Naive B cell (primary cell): ENCODE measurements at regions not wholly inside any gene's neighbourhood (a gene's known extent, or its start where the extent isn't known, plus 50 kb on each side); places are given as distances from the start of the nearest gene placed in this dataset.

Source experiments
- ATAC-seq, 2 donors: fragments of 150-1000 bp; cut with Tn5 transposase; 2 replicates each; pipeline ENCODE4 v1.10.0; 2021; ENCODE audit warnings: low read depth in 2 of 2, mild to moderate bottlenecking in 2 of 2, moderate library complexity in 2 of 2
- DNase-seq: peaks from one replicate; pipeline ENCODE4 v3.0.0; 2022
- H3K27ac Mint-ChIP-seq, 6 donors: one replicate each; pipeline ENCODE4 v1.8.0; 2020 to 2022; ENCODE audit warnings: mild to moderate bottlenecking in 6 of 6, mixed read lengths in 6 of 6, moderate library complexity in 5 of 6, inconsistent platforms in 2 of 6
- H3K27me3 Mint-ChIP-seq, 3 donors: one replicate each; pipeline ENCODE4 v1.8.0; 2021 to 2022; ENCODE audit warnings: mixed read lengths in 3 of 3, mild to moderate bottlenecking in 1 of 3
- H3K36me3 Mint-ChIP-seq, 2 donors: one replicate each; pipeline ENCODE4 v1.8.0; 2020 to 2022; ENCODE audit warnings: mixed read lengths in 2 of 2, inconsistent platforms in 1 of 2, mild to moderate bottlenecking in 1 of 2
- H3K4me1 Mint-ChIP-seq, 3 donors: one replicate each; pipeline ENCODE4 v1.8.0; 2020 to 2022; ENCODE audit warnings: mixed read lengths in 3 of 3, inconsistent platforms in 1 of 3, mild to moderate bottlenecking in 1 of 3, moderate library complexity in 1 of 3
- H3K4me3 Mint-ChIP-seq, 8 donors: one replicate each; pipeline ENCODE4 v1.8.0; 2020 to 2022; ENCODE audit warnings: mild to moderate bottlenecking in 8 of 8, mixed read lengths in 8 of 8, moderate library complexity in 8 of 8, inconsistent platforms in 2 of 8
- H3K9me3 Mint-ChIP-seq, 7 donors: one replicate each; pipeline ENCODE4 v1.8.0; 2020 to 2022; ENCODE audit warnings: mixed read lengths in 7 of 7, mild to moderate bottlenecking in 5 of 7, inconsistent platforms in 2 of 7, moderate library complexity in 1 of 7

- no peak for DNase-seq
- H3K9me3 Mint-ChIP-seq: peaks cover 0 to 2% (median 0%) of the 10 kb centered on the region in 7 donors
- H3K4me1 Mint-ChIP-seq: no peaks in the 10 kb centered on the region
- no peak overlapping the region for H3K27ac Mint-ChIP-seq
- no peak overlapping the region for H3K4me3 Mint-ChIP-seq
- H3K27me3 Mint-ChIP-seq: no peaks in the 10 kb centered on the region
- no peak for ATAC-seq
- no peaks in the 10 kb centered on the region for H3K36me3 Mint-ChIP-seq
Observed at GRCh38 chr15:36358094-36358493, 221.3 kb upstream of the CDIN1 start.

- ATAC-seq (no peak), DNase-seq (no peak)
- H3K27ac Mint-ChIP-seq: no peak overlapping the region
- H3K9me3 Mint-ChIP-seq: peaks cover 0 to 2% (median 0%) of the 10 kb centered on the region in 7 donors
- no peaks in the 10 kb centered on the region for H3K36me3 Mint-ChIP-seq
- H3K27me3 Mint-ChIP-seq: no peaks in the 10 kb centered on the region
- no peaks in the 10 kb centered on the region for H3K4me1 Mint-ChIP-seq
- no peak overlapping the region for H3K4me3 Mint-ChIP-seq
Observed at GRCh38 chr15:36358523-36358922, 220.9 kb upstream of the CDIN1 start.

GRCh38 chr15:36359286-36359685 is 220.1 kb upstream of the CDIN1 start:
- ATAC-seq (no peak), DNase-seq (no peak)
- no peaks in the 10 kb centered on the region for H3K27me3 Mint-ChIP-seq
- H3K4me3 Mint-ChIP-seq: no peak overlapping the region
- H3K9me3 Mint-ChIP-seq: peaks cover 0 to 2% (median 0%) of the 10 kb centered on the region in 7 donors
- H3K4me1 Mint-ChIP-seq: no peaks in the 10 kb centered on the region
- H3K27ac Mint-ChIP-seq: no peak overlapping the region
- H3K36me3 Mint-ChIP-seq: no peaks in the 10 kb centered on the region

GRCh38 chr15:36361351-36361870 is 218.0 kb upstream of the CDIN1 start:
- Mint-ChIP-seq H3K36me3 (no peaks in the 10 kb centered on the region), H3K4me3 (no peak overlapping the region), H3K9me3 (peaks cover 0 to 4% (median 2%) of the 10 kb centered on the region in 7 donors), H3K27ac (no peak overlapping the region), H3K27me3 (no peaks in the 10 kb centered on the region), H3K4me1 (no peaks in the 10 kb centered on the region)
- ATAC-seq (no peak), DNase-seq (no peak)

GRCh38 chr15:36362509-36362915 is 216.9 kb upstream of the CDIN1 start:
- Mint-ChIP-seq H3K4me1 (no peaks in the 10 kb centered on the region), H3K9me3 (peaks cover 0 to 4% (median 2%) of the 10 kb centered on the region in 7 donors)
- ATAC-seq: no peak

GRCh38 chr15:36363335-36363734 is 216.1 kb upstream of the CDIN1 start:
- Mint-ChIP-seq H3K27ac (no peak overlapping the region), H3K4me3 (no peak overlapping the region), H3K9me3 (peaks cover 0 to 4% (median 2%) of the 10 kb centered on the region in 7 donors), H3K4me1 (no peaks in the 10 kb centered on the region), H3K27me3 (no peaks in the 10 kb centered on the region), H3K36me3 (no peaks in the 10 kb centered on the region)
- DNase-seq: no peak
- no peak for ATAC-seq

More at GRCh38 chr15:36362509-36362915, 216.9 kb upstream of the CDIN1 start:
- DNase-seq: no peak
- Mint-ChIP-seq H3K27ac (no peak overlapping the region), H3K36me3 (no peaks in the 10 kb centered on the region), H3K27me3 (no peaks in the 10 kb centered on the region), H3K4me3 (no peak overlapping the region)

DNA sequence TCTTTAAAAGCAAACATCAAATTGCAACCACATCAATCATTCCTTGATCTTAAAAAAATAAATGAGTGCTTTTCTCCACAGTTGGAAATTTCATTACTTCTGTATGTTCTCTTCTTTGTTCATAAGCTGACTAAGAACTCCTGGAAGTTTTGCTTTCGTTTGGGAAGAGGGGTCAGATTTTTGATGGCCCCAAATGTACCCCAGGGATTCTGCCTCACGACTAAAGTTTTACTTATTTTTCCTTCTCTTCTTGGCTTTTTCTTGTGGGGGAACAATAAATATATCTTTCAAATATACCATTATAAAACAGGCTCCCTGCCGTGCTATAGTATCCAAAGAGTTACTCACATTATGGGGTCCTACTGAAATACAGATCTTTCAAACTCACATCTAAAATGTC is 215.0 kb upstream of the CDIN1 start:
- no peak for ATAC-seq
- Mint-ChIP-seq H3K9me3 (peaks cover 0 to 7% (median 3%) of the 10 kb centered on the region in 7 donors), H3K4me1 (no peaks in the 10 kb centered on the region), H3K27ac (no peak overlapping the region), H3K36me3 (no peaks in the 10 kb centered on the region), H3K4me3 (no peak overlapping the region), H3K27me3 (no peaks in the 10 kb centered on the region)
- DNase-seq: no peak

- H3K9me3 Mint-ChIP-seq: peaks cover 0 to 7% (median 3%) of the 10 kb centered on the region in 7 donors
- ATAC-seq (no peak), DNase-seq (no peak)
- no peaks in the 10 kb centered on the region for H3K36me3 Mint-ChIP-seq
- no peak overlapping the region for H3K4me3 Mint-ChIP-seq
- no peak overlapping the region for H3K27ac Mint-ChIP-seq
- H3K4me1 Mint-ChIP-seq: no peaks in the 10 kb centered on the region
- H3K27me3 Mint-ChIP-seq: no peaks in the 10 kb centered on the region
Observed at GRCh38 chr15:36365963-36366362, 213.5 kb upstream of the CDIN1 start.

GRCh38 chr15:36370051-36370730 is 209.2 kb upstream of the CDIN1 start:
- Mint-ChIP-seq H3K27ac (no peak overlapping the region), H3K4me1 (no peaks in the 10 kb centered on the region), H3K9me3 (peaks cover 0 to 5% (median 0%) of the 10 kb centered on the region in 7 donors), H3K27me3 (no peaks in the 10 kb centered on the region), H3K4me3 (no peak overlapping the region), H3K36me3 (no peaks in the 10 kb centered on the region)
- no peak for DNase-seq
- ATAC-seq: no peak

DNA sequence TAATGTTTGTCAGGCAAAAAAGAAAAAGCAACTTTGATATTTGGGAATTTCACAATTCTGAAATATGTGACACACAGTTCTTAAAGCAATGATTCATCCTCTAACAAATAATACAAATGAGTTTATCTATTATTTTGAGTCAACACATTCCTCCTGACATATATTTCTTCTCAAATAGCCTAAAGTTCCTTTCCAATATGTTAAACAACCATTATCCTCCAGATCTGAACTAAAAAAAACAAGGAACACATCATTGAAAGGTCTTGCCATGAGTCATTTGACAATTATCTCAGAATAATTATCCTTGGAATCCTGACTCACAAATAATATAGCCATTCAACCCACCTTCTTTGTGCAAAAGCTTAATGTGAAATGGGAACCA is 208.7 kb upstream of the CDIN1 start:
- ATAC-seq (no peak), DNase-seq (no peak)
- H3K9me3 Mint-ChIP-seq: peaks cover 0 to 5% (median 0%) of the 10 kb centered on the region in 7 donors
- no peak overlapping the region for H3K27ac Mint-ChIP-seq
- no peaks in the 10 kb centered on the region for H3K36me3 Mint-ChIP-seq
- H3K4me3 Mint-ChIP-seq: no peak overlapping the region
- no peaks in the 10 kb centered on the region for H3K27me3 Mint-ChIP-seq
- no peaks in the 10 kb centered on the region for H3K4me1 Mint-ChIP-seq

DNA sequence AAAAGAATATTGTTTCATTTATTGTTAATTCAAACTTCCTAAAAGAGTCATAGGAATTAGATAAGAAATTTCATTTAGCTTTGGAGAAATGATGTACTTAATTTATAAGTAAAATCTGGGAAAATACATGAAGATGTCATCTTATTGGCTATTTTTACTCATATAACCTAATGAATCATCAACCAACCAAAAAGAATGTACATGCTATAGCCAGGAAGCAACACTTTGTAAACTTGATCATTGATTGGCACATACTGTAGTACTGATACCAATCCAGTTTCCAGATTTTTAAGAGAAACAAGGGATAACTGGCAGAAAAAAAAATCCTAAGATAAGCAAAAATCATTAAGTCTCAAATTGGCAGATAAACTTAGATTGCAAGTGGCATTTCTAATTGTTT is 207.9 kb upstream of the CDIN1 start:
- ATAC-seq (no peak), DNase-seq (no peak)
- no peak overlapping the region for H3K27ac Mint-ChIP-seq
- peaks cover 0 to 5% (median 0%) of the 10 kb centered on the region in 7 donors for H3K9me3 Mint-ChIP-seq
- H3K4me1 Mint-ChIP-seq: no peaks in the 10 kb centered on the region
- H3K36me3 Mint-ChIP-seq: no peaks in the 10 kb centered on the region
- no peak overlapping the region for H3K4me3 Mint-ChIP-seq
- H3K27me3 Mint-ChIP-seq: no peaks in the 10 kb centered on the region

DNA sequence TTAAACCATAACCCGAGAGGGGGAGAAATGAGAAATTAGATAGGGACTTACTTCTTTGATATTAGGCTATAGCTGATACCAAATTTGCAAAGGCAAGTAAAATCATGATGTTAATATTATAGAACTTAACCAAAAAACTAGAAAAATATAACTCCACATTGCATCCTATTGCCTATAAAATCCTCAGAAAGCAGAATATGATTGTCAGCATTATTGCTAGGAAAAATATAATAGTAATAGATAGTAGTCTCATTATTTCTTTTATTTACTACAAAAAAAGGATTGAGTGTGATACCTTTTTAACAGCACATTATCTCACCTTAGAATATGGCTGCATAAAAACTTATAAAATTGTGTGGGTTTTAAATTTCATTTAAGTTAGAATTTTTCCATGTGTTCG is 206.5 kb upstream of the CDIN1 start:
- ATAC-seq (no peak), DNase-seq (no peak)
- Mint-ChIP-seq H3K36me3 (no peaks in the 10 kb centered on the region), H3K4me3 (no peak overlapping the region), H3K27ac (no peak overlapping the region), H3K4me1 (no peaks in the 10 kb centered on the region), H3K9me3 (peaks cover 0 to 7% (median 0%) of the 10 kb centered on the region in 7 donors), H3K27me3 (no peaks in the 10 kb centered on the region)

- H3K4me3 Mint-ChIP-seq: no peak overlapping the region
Observed at GRCh38 chr15:36373550-36373949, 205.9 kb upstream of the CDIN1 start.

GRCh38 chr15:36389107-36389506 is 190.3 kb upstream of the CDIN1 start:
- no peaks in the 10 kb centered on the region for H3K4me1 Mint-ChIP-seq
- H3K27ac Mint-ChIP-seq: no peak overlapping the region
- ATAC-seq (no peak), DNase-seq (no peak)
- H3K36me3 Mint-ChIP-seq: no peaks in the 10 kb centered on the region
- H3K4me3 Mint-ChIP-seq: no peak overlapping the region
- H3K27me3 Mint-ChIP-seq: no peaks in the 10 kb centered on the region
- peaks cover 0 to 5% (median 0%) of the 10 kb centered on the region in 7 donors for H3K9me3 Mint-ChIP-seq

More at GRCh38 chr15:36373550-36373949, 205.9 kb upstream of the CDIN1 start:
- DNase-seq: no peak
- H3K36me3 Mint-ChIP-seq: no peaks in the 10 kb centered on the region
- ATAC-seq: no peak
- no peaks in the 10 kb centered on the region for H3K27me3 Mint-ChIP-seq
- no peaks in the 10 kb centered on the region for H3K4me1 Mint-ChIP-seq
- no peak overlapping the region for H3K27ac Mint-ChIP-seq
- peaks cover 0 to 7% (median 0%) of the 10 kb centered on the region in 7 donors for H3K9me3 Mint-ChIP-seq
